HCT116 (cell line): ENCODE measurements at regions not wholly inside any gene's neighbourhood (a gene's known extent, or its start where the extent isn't known, plus 50 kb on each side); places are given as distances from the start of the nearest gene placed in this dataset.

Experiments
- ATAC-seq: fragments of 200-7000 bp; cut with Tn5 transposase; 2 replicates; pipeline ENCODE4 v1.9.1; 2020; ENCODE audit warnings: mild to moderate bottlenecking, moderate library complexity
- BruUV-seq: library from RNA; stranded (reverse); fragments of 400-500 nt; replicated peaks from 2 replicates; lab custom pipeline; 2021; lab: Mats Ljungman, UMichigan
- CTCF ChIA-PET: fragments of 300-600 bp; sonication (Branson Sonifier 250); formaldehyde crosslinking; loops from one replicate; lab custom pipeline; 2021; ENCODE audit warnings: antibody characterized with exemption; lab: Charles Lee
- POLR2A ChIA-PET: fragments of 300-600, 350-600 bp; sonication (Branson Sonifier 250); formaldehyde crosslinking; loops from one replicate; lab custom pipeline; 2021; ENCODE audit warnings: antibody characterized with exemption; lab: Charles Lee
- RAD21 ChIA-PET, 2 experiments: fragments of 300-600 bp; sonication (Branson Sonifier 250); formaldehyde crosslinking; loops; one replicate each; lab custom pipeline; 2023; ENCODE audit warnings: low total read pairs in 2 of 2; ENCODE audit not compliant: uncharacterized antibody in 2 of 2, unreplicated experiment in 2 of 2, low non-redundant PET in 1 of 2; lab: Charles Lee
- DNase-seq: peaks from one replicate; pipeline ENCODE4 v3.0.0-alpha.2; 2010; ENCODE audit warnings: low read depth, low spot score
- H2AFZ ChIP-seq: fragments of 200-600 bp; shearing (Covaris generic), sonication (generic); 2 replicates; pipeline ENCODE4 v1.6.1; 2017; ENCODE audit warnings: low read depth, mixed run types, mixed read lengths, antibody characterized with exemption, low read length; ENCODE audit not compliant: poor library complexity, severe bottlenecking
- H3K27ac ChIP-seq: 2 replicates; pipeline ENCODE4 v1.5.1; 2012; ENCODE audit warnings: low read depth, low read length
- H3K27me3 ChIP-seq: fragments of 200-600 bp; sonication (generic); 2 replicates; pipeline ENCODE4 v1.6.1; 2016; ENCODE audit warnings: mixed run types, low read length, mixed read lengths; ENCODE audit not compliant: insufficient read depth
- H3K36me3 ChIP-seq, 2 experiments: fragments of 200-500 bp in 1 of 2; fragments of 200-600 bp in 1 of 2; sonication (Bioruptor generic) in 1 of 2; sonication (generic) in 1 of 2; 2 replicates each; pipeline versions ENCODE4 v1.5.1 to v1.6.1; 2014 to 2016; ENCODE audit warnings: low read length in 2 of 2, inconsistent platforms in 1 of 2, mixed read lengths in 1 of 2, mixed run types in 1 of 2; ENCODE audit not compliant: insufficient read depth in 2 of 2, control insufficient read depth in 1 of 2
- H3K4me1 ChIP-seq, 2 experiments: fragments of 200-600 bp in 1 of 2; sonication (generic) in 1 of 2; 2 replicates each; pipeline versions ENCODE4 v1.5.1 to v1.6.1; 2012 to 2017; ENCODE audit warnings: low read length in 2 of 2, inconsistent platforms in 1 of 2, mild to moderate bottlenecking in 1 of 2, mixed read lengths in 1 of 2, mixed run types in 1 of 2, moderate library complexity in 1 of 2; ENCODE audit not compliant: insufficient read depth in 2 of 2, control insufficient read depth in 1 of 2
- H3K4me2 ChIP-seq: fragments of 200-600 bp; sonication (generic); 2 replicates; pipeline ENCODE4 v1.6.1; 2017; ENCODE audit warnings: mixed run types, low read length, mixed read lengths
- H3K4me3 ChIP-seq, 2 experiments: fragments of 200-600 bp in 1 of 2; sonication (generic) in 1 of 2; replicated peaks in 1 of 2; 2 replicates each; pipeline ENCODE4 v1.5.1; 2011 to 2016; ENCODE audit warnings: low read length in 2 of 2, control low read depth in 1 of 2, low read depth in 1 of 2, mild to moderate bottlenecking in 1 of 2, mixed read lengths in 1 of 2, mixed run types in 1 of 2
- H3K79me2 ChIP-seq: fragments of 200-600 bp; sonication (generic); 2 replicates; pipeline ENCODE4 v1.6.1; 2017; ENCODE audit warnings: mild to moderate bottlenecking, mixed run types, low read length, moderate library complexity, mixed read lengths; ENCODE audit not compliant: insufficient read depth
- H3K9ac ChIP-seq: fragments of 200-600 bp; sonication (generic); 2 replicates; pipeline ENCODE4 v1.6.1; 2016; ENCODE audit warnings: low read length, mixed read lengths
- H3K9me2 ChIP-seq: fragments of 200-600 bp; sonication (generic), shearing (Covaris generic); 2 replicates; pipeline ENCODE4 v1.6.1; 2017; ENCODE audit warnings: mixed run types, mild to moderate bottlenecking, moderate library complexity; ENCODE audit not compliant: insufficient read depth
- H3K9me3 ChIP-seq, 2 experiments: fragments of 200-500 bp in 1 of 2; fragments of 200-600 bp in 1 of 2; sonication (Bioruptor generic) in 1 of 2; sonication (generic) in 1 of 2; 2 replicates each; pipeline ENCODE4 v1.6.1; 2014 to 2017; ENCODE audit warnings: low read length in 2 of 2, mixed read lengths in 2 of 2, inconsistent platforms in 1 of 2, low read depth in 1 of 2, mild to moderate bottlenecking in 1 of 2, mixed run types in 1 of 2, moderate library complexity in 1 of 2; ENCODE audit not compliant: control insufficient read depth in 1 of 2, insufficient read depth in 1 of 2
- H4K20me1 ChIP-seq: fragments of 200-600 bp; sonication (generic), shearing (Covaris generic); 2 replicates; pipeline ENCODE4 v1.6.1; 2017; ENCODE audit warnings: mixed run types, mild to moderate bottlenecking, moderate library complexity; ENCODE audit not compliant: insufficient read depth
- CBX3 ChIP-seq: IDR thresholded peaks from 2 replicates; pipeline ENCODE4 v1.6.1; 2012; ENCODE audit warnings: low read depth
- CEBPB ChIP-seq: IDR thresholded peaks from 2 replicates; pipeline ENCODE4 v1.6.1; 2012; ENCODE audit warnings: low read depth
- ELF1 ChIP-seq: IDR thresholded peaks from 2 replicates; pipeline ENCODE4 v1.6.1; 2012; ENCODE audit warnings: low read depth, borderline replicate concordance
- EZH2 ChIP-seq: fragments of 200-600 bp; sonication (generic); IDR thresholded peaks from 2 replicates; pipeline ENCODE4 v1.6.1; 2017; ENCODE audit warnings: antibody characterized with exemption, mixed run types
- EZH2phosphoT487 ChIP-seq: fragments of 200-600 bp; IDR thresholded peaks from 2 replicates; pipeline ENCODE4 v1.6.1; 2018; ENCODE audit warnings: antibody characterized with exemption, borderline replicate concordance
- FOSL1 ChIP-seq: IDR thresholded peaks from 2 replicates; pipeline ENCODE4 v1.6.1; 2012; ENCODE audit warnings: low read depth
- POLR2A ChIP-seq: IDR thresholded peaks from 2 replicates; pipeline ENCODE4 v1.7.0; 2011; ENCODE audit warnings: borderline replicate concordance; ENCODE audit not compliant: insufficient read depth, insufficient read length; ENCODE audit errors: extremely low read depth
- POLR2AphosphoS5 ChIP-seq: IDR thresholded peaks from 2 replicates; pipeline ENCODE4 v1.6.1; 2011; ENCODE audit warnings: mild to moderate bottlenecking, low read depth, low read length, moderate library complexity
- RAD21 ChIP-seq: IDR thresholded peaks from 2 replicates; pipeline ENCODE4 v1.6.1; 2012; ENCODE audit warnings: low read depth, mild to moderate bottlenecking
- SIN3A ChIP-seq: IDR thresholded peaks from 2 replicates; pipeline ENCODE4 v1.6.1; 2012; ENCODE audit warnings: low read depth
- SP1 ChIP-seq: IDR thresholded peaks from 2 replicates; pipeline ENCODE4 v1.6.1; 2012; ENCODE audit warnings: low read depth
- SRF ChIP-seq: IDR thresholded peaks from 2 replicates; pipeline ENCODE4 v1.6.1; 2012; ENCODE audit warnings: low read depth
- TCF7L2 ChIP-seq: IDR thresholded peaks from 2 replicates; pipeline ENCODE4 v1.7.0; 2011; ENCODE audit warnings: borderline replicate concordance, inconsistent platforms; ENCODE audit not compliant: insufficient read depth, insufficient read length; ENCODE audit errors: extremely low read depth
- ZFX ChIP-seq: fragments of 450-650 bp; IDR thresholded peaks from 2 replicates; pipeline ENCODE4 v1.6.1; 2017
- intact Hi-C: fragments of 100-400 bp; cut with micrococcal nuclease; formaldehyde crosslinking; loops from 2 replicates; pipeline ENCODE4 v1.10.0; 2022
- TF ChIP-seq, protein P1 (sequence below): IDR thresholded peaks from 2 replicates; pipeline ENCODE4 v1.6.1; 2012
- TF ChIP-seq, protein P2 (sequence below): IDR thresholded peaks from 2 replicates; pipeline ENCODE4 v1.6.1; 2011; ENCODE audit warnings: mild to moderate bottlenecking, low read length, moderate library complexity; ENCODE audit not compliant: insufficient replicate concordance; ENCODE audit errors: extremely low read depth

DNA sequence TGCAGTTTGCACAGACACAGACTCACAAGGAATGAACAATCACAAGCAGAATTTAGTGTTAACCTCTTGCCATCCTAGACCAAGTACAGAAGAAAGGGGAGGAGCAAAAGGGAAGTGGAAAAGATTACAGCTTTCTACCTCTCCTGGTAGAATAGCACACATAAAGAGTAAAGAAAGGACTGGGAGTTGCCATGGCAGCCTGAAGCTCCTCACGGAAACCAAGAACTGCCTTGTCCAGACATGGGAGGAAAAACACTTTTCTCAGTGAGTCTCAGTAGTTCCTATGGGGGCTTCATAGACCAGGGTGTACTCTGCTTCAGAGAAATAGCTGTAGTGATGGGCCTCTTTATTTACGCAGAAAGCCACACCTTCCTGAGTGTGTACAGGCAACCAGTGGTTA, 114.7 kb upstream of the GAP43 start (continued):
- no peak for TF ChIP-seq EZH2phosphoT487
- TF ChIP-seq, all 23 proteins: peak for 0

DNA sequence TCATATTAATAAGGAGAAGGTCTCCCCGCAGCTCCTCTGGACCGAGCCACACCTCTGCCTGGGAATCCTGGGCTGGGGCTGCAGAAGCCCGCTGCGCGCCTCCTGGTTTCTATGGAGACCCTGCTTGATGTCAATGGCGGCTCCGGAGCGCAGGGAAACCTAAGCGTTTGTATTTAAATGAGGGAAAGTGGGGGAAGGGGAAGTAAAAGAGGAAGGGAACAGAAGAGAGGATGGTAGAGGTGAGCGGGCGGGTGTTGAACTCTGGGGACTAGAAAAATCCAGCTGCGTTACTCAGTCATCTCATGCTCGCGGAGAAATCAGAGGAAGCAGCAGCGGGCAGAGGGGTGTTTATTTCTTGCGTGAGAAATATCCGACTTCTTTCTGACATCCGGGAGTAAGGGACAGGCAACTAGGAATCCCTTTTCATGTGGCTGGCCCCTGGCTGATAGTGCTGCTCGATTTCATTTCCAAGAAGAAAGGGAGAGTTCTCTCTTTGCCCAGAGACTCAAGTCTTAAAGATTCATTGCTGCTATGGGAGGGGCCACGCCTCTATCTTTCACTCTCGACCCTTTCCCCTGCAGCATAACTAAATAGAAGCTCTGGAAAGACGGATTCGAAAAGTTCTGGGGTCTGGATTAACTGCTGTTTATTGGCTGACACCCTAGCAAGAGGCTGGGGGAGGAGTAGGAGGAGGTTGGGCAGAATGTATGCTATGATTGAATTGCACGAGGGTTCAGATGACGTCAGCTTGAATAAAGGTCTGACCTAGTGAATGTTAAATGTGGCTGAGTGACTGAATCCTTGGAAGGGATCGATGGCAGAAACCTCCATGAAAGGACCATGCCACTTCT, 110.5 kb upstream of the GAP43 start:
- peaks cover 9% of the 10 kb centered on the region; the same call in 1 of the 2 replicates for H3K27me3 ChIP-seq
- no peaks in the 10 kb centered on the region for H4K20me1 ChIP-seq
- ChIA-PET RAD21 (no interaction called here), POLR2A (no interaction called here), CTCF (no interaction called here)
- no peaks in the 10 kb centered on the region; a peak in 1 of 4 replicates for H3K4me1 ChIP-seq
- H3K27ac ChIP-seq: no peak overlapping the region
- H3K4me3 ChIP-seq: no peak overlapping the region
- no peaks in the 10 kb centered on the region for H3K9me2 ChIP-seq
- no peak overlapping the region for H3K4me2 ChIP-seq
- DNase-seq (no peak), ATAC-seq (no peak)
- TF ChIP-seq CBX3: no peak
- TF ChIP-seq SRF: no peak
- TF ChIP-seq SIN3A: no peak
- no peak for TF ChIP-seq POLR2AphosphoS5
- TF ChIP-seq FOSL1: no peak
- TF ChIP-seq, protein P1, sequence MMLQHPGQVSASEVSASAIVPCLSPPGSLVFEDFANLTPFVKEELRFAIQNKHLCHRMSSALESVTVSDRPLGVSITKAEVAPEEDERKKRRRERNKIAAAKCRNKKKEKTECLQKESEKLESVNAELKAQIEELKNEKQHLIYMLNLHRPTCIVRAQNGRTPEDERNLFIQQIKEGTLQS: no peak
- no peak for TF ChIP-seq ELF1
- TF ChIP-seq EZH2phosphoT487: no peak
- no peak for TF ChIP-seq ZFX
- TF ChIP-seq CEBPB: no peak
- no peak for TF ChIP-seq RAD21
- TF ChIP-seq, protein P2, sequence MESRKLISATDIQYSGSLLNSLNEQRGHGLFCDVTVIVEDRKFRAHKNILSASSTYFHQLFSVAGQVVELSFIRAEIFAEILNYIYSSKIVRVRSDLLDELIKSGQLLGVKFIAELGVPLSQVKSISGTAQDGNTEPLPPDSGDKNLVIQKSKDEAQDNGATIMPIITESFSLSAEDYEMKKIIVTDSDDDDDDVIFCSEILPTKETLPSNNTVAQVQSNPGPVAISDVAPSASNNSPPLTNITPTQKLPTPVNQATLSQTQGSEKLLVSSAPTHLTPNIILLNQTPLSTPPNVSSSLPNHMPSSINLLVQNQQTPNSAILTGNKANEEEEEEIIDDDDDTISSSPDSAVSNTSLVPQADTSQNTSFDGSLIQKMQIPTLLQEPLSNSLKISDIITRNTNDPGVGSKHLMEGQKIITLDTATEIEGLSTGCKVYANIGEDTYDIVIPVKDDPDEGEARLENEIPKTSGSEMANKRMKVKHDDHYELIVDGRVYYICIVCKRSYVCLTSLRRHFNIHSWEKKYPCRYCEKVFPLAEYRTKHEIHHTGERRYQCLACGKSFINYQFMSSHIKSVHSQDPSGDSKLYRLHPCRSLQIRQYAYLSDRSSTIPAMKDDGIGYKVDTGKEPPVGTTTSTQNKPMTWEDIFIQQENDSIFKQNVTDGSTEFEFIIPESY: no peak
- TF ChIP-seq SP1: no peak
- no peak for TF ChIP-seq EZH2
- TF ChIP-seq TCF7L2: no peak
- no peak for TF ChIP-seq POLR2A
- no peak overlapping the region for H2AFZ ChIP-seq
- H3K9ac ChIP-seq: no peak overlapping the region
- H3K79me2 ChIP-seq: no peaks in the 10 kb centered on the region
- no TSS peak for BruUV-seq
- H3K9me3 ChIP-seq: no peaks in the 10 kb centered on the region
- H3K36me3 ChIP-seq: no peaks in the 10 kb centered on the region
- intact Hi-C loops: no loop called here
